Upper lobe of right lung (tissue), 1 donor: ENCODE measurements at regions not wholly inside any gene's neighbourhood (a gene's known extent, or its start where the extent isn't known, plus 50 kb on each side); places are given as distances from the start of the nearest gene placed in this dataset.

Experiments used
- ATAC-seq: fragments of 200-7000 bp; cut with Tn5 transposase; one replicate; pipeline ENCODE4 v1.9.1; 2020; ENCODE audit warnings: mild to moderate bottlenecking, moderate library complexity
- DNase-seq: peaks from one replicate; pipeline ENCODE4 v3.0.0-alpha.2; 2020
- H3K27ac ChIP-seq: fragments of 200-600 bp; one replicate; pipeline ENCODE4 v1.8.0; 2022
- H3K27me3 ChIP-seq: fragments of 200-600 bp; one replicate; pipeline ENCODE4 v1.8.0; 2022; ENCODE audit warnings: mild to moderate bottlenecking
- H3K36me3 ChIP-seq: fragments of 200-600 bp; one replicate; pipeline ENCODE4 v1.8.0; 2022
- H3K4me1 ChIP-seq: fragments of 200-600 bp; one replicate; pipeline ENCODE4 v1.8.0; 2022
- H3K4me3 ChIP-seq: fragments of 200-600 bp; one replicate; pipeline ENCODE4 v1.8.0; 2022; ENCODE audit warnings: mild to moderate bottlenecking
- H3K9me3 ChIP-seq: fragments of 200-600 bp; one replicate; pipeline ENCODE4 v1.8.0; 2022
- CTCF ChIP-seq: fragments of 200-600 bp; IDR thresholded peaks from one replicate; pipeline ENCODE4 v1.8.0; 2022; ENCODE audit warnings: antibody characterized with exemption
- intact Hi-C: fragments of 100-400 bp; cut with DNase I; formaldehyde crosslinking; loops from one replicate; pipeline ENCODE4 v1.11.0; 2022
- donor health status: DM: no; HTN: yes; CAD: no; lungs with severe emphysema.

- Histone ChIP-seq H3K36me3 (no peaks in the 10 kb centered on the region), H3K9me3 (no peaks in the 10 kb centered on the region), H3K27ac (no peak overlapping the region), H3K4me3 (no peak overlapping the region), H3K27me3 (no peaks in the 10 kb centered on the region), H3K4me1 (no peaks in the 10 kb centered on the region)
- DNase-seq = no peak
- intact Hi-C loops = no loop called here
- TF ChIP-seq CTCF = no peak
- peak; percentile 29 for ATAC-seq
These were observed 569.8 kb upstream of the MEX3C start for GRCh38 chr18:51767293-51767692.

GRCh38 chr18:51778115-51778514 is 561.9 kb upstream of the DCC start:
- Histone ChIP-seq H3K9me3 (no peaks in the 10 kb centered on the region), H3K36me3 (no peaks in the 10 kb centered on the region), H3K27ac (no peak overlapping the region), H3K4me1 (no peaks in the 10 kb centered on the region), H3K4me3 (no peak overlapping the region), H3K27me3 (no peaks in the 10 kb centered on the region)
- DNase-seq (no peak), ATAC-seq (no peak)
- intact Hi-C loops = no loop called here
- no peak for TF ChIP-seq CTCF

- no peaks in the 10 kb centered on the region for H3K36me3 ChIP-seq
- H3K9me3 ChIP-seq = no peaks in the 10 kb centered on the region
- ATAC-seq (no peak), DNase-seq (no peak)
- no peak for TF ChIP-seq CTCF
- intact Hi-C loops = no loop called here
- H3K27ac ChIP-seq = no peak overlapping the region
- no peaks in the 10 kb centered on the region for H3K27me3 ChIP-seq
- H3K4me3 ChIP-seq = no peak overlapping the region
- H3K4me1 ChIP-seq = no peaks in the 10 kb centered on the region
These were observed 550.1 kb upstream of the DCC start for GRCh38 chr18:51789871-51790270.

- no peak overlapping the region for H3K27ac ChIP-seq
- H3K36me3 ChIP-seq = no peaks in the 10 kb centered on the region
- DNase-seq (no peak), ATAC-seq (no peak)
- H3K4me1 ChIP-seq = no peaks in the 10 kb centered on the region
- no peak for TF ChIP-seq CTCF
- H3K9me3 ChIP-seq = no peaks in the 10 kb centered on the region
- intact Hi-C loops = no loop called here
- H3K4me3 ChIP-seq = no peak overlapping the region
- no peaks in the 10 kb centered on the region for H3K27me3 ChIP-seq
These were observed 538.5 kb upstream of the DCC start for GRCh38 chr18:51801514-51801913.

GRCh38 chr18:51802569-51803428 is 537.2 kb upstream of the DCC start:
- DNase-seq = no peak

More at GRCh38 chr18:51802569-51803428, 537.2 kb upstream of the DCC start:
- Histone ChIP-seq H3K36me3 (no peaks in the 10 kb centered on the region), H3K4me3 (no peak overlapping the region), H3K27me3 (no peaks in the 10 kb centered on the region), H3K9me3 (no peaks in the 10 kb centered on the region), H3K27ac (no peak overlapping the region), H3K4me1 (no peaks in the 10 kb centered on the region)
- no peak for ATAC-seq
- intact Hi-C loops = no loop called here
- no peak for TF ChIP-seq CTCF
